ENCODE measurements at regions not wholly inside any gene's neighbourhood (a gene's known extent, or its start where the extent isn't known, plus 50 kb on each side); places are given as distances from the start of the nearest gene placed in this dataset.

GRCh38 chr17:73782641-73783381 is 138.6 kb upstream of the SDK2 start:
- Histone ChIP-seq H3K9me3 (no peaks in the 10 kb centered on the region), H3K27ac (no peak overlapping the region), H3K4me3 (no peak overlapping the region), H3K36me3 (no peaks in the 10 kb centered on the region), H3K27me3 (peaks cover 98% of the 10 kb centered on the region), H3K4me1 (no peaks in the 10 kb centered on the region)
- no peak for ATAC-seq
- TF ChIP-seq POLR2AphosphoS5 (IDR thresholded peaks at IDR 0.05) (no peak), EP300 (IDR thresholded peaks at IDR 0.05) (no peak), CTCF (IDR thresholded peaks at IDR 0.05) (no peak), POLR2A (IDR thresholded peaks at IDR 0.05) (no peak)
- WGBS, 2 donors (ENCODE audit: low coverage in 1 of 2), result 68 to 69% methylated on average over 5 of the region's 11 CpGs

GRCh38 chr17:73783382-73783766 is 139.1 kb upstream of the SDK2 start:
- H3K27me3 ChIP-seq, result peaks cover 99% of the 10 kb centered on the region

GRCh38 chr17:73783945-73784603 is 139.8 kb upstream of the SDK2 start:
- WGBS, 2 donors (ENCODE audit: low coverage in 1 of 2), result 85% methylated on average over 7 of the region's 11 CpGs; no CpG with 5 or more reads in 1 of the 2 donors
- Histone ChIP-seq H3K27me3 (peaks cover 99% of the 10 kb centered on the region), H3K27ac (no peak overlapping the region), H3K4me1 (no peaks in the 10 kb centered on the region), H3K9me3 (peaks cover 0 to 8% (median 0%) of the 10 kb centered on the region in 3 donors), H3K4me3 (no peak overlapping the region), H3K36me3 (no peaks in the 10 kb centered on the region)
- TF ChIP-seq POLR2AphosphoS5 (IDR thresholded peaks at IDR 0.05) (no peak), POLR2A (IDR thresholded peaks at IDR 0.05) (no peak), CTCF (IDR thresholded peaks at IDR 0.05) (no peak), EP300 (IDR thresholded peaks at IDR 0.05) (no peak)
- ATAC-seq, result no peak

More at GRCh38 chr17:73783382-73783766, 139.1 kb upstream of the SDK2 start:
- Histone ChIP-seq H3K4me1 (no peaks in the 10 kb centered on the region), H3K27ac (no peak overlapping the region), H3K9me3 (peaks cover 0 to under 1% (median 0%) of the 10 kb centered on the region in 3 donors), H3K36me3 (no peaks in the 10 kb centered on the region), H3K4me3 (no peak overlapping the region)
- 80 to 89% methylated on average over 4 to 5 of the region's 6 CpGs for WGBS, 2 donors (ENCODE audit: low coverage in 1 of 2)
- TF ChIP-seq EP300 (IDR thresholded peaks at IDR 0.05) (no peak), POLR2AphosphoS5 (IDR thresholded peaks at IDR 0.05) (no peak), POLR2A (IDR thresholded peaks at IDR 0.05) (no peak), CTCF (IDR thresholded peaks at IDR 0.05) (no peak)
- ATAC-seq, result no peak

GRCh38 chr17:73785496-73785895 is 141.3 kb upstream of the SDK2 start:
- no peak for ATAC-seq
- H3K9me3 ChIP-seq, result peaks cover 0 to 10% (median 0%) of the 10 kb centered on the region in 3 donors
- H3K27ac ChIP-seq, result no peak overlapping the region
- H3K4me3 ChIP-seq, result no peak overlapping the region
- H3K27me3 ChIP-seq, result peaks cover 92% of the 10 kb centered on the region
- WGBS, 2 donors (ENCODE audit: low coverage in 1 of 2), result 10 to 19% methylated on average over 2 to 8 of the region's 12 CpGs
- H3K4me1 ChIP-seq, result no peaks in the 10 kb centered on the region
- no peak for TF ChIP-seq EP300 (IDR thresholded peaks at IDR 0.05)
- no peak for TF ChIP-seq CTCF (IDR thresholded peaks at IDR 0.05)
- TF ChIP-seq POLR2A (IDR thresholded peaks at IDR 0.05), result no peak
- TF ChIP-seq POLR2AphosphoS5 (IDR thresholded peaks at IDR 0.05), result no peak
- H3K36me3 ChIP-seq, result no peaks in the 10 kb centered on the region
